ENCODE measurements at regions not wholly inside any gene's neighbourhood (a gene's known extent, or its start where the extent isn't known, plus 50 kb on each side); places are given as distances from the start of the nearest gene placed in this dataset.

- TF ChIP-seq POLR2AphosphoS5 (IDR thresholded peaks at IDR 0.05) (no peak), EP300 (IDR thresholded peaks at IDR 0.05) (no peak)
- TF ChIP-seq, protein P1, sequence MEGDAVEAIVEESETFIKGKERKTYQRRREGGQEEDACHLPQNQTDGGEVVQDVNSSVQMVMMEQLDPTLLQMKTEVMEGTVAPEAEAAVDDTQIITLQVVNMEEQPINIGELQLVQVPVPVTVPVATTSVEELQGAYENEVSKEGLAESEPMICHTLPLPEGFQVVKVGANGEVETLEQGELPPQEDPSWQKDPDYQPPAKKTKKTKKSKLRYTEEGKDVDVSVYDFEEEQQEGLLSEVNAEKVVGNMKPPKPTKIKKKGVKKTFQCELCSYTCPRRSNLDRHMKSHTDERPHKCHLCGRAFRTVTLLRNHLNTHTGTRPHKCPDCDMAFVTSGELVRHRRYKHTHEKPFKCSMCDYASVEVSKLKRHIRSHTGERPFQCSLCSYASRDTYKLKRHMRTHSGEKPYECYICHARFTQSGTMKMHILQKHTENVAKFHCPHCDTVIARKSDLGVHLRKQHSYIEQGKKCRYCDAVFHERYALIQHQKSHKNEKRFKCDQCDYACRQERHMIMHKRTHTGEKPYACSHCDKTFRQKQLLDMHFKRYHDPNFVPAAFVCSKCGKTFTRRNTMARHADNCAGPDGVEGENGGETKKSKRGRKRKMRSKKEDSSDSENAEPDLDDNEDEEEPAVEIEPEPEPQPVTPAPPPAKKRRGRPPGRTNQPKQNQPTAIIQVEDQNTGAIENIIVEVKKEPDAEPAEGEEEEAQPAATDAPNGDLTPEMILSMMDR (IDR thresholded peaks at IDR 0.05) = no peak
Observed at GRCh38 chr4:159762672-159763071, 659.8 kb downstream of the RAPGEF2 start.

All from gastroesophageal sphincter (tissue), 3 donors.